ENCODE measurements at regions not wholly inside any gene's neighbourhood (a gene's known extent, or its start where the extent isn't known, plus 50 kb on each side); places are given as distances from the start of the nearest gene placed in this dataset.

DNA sequence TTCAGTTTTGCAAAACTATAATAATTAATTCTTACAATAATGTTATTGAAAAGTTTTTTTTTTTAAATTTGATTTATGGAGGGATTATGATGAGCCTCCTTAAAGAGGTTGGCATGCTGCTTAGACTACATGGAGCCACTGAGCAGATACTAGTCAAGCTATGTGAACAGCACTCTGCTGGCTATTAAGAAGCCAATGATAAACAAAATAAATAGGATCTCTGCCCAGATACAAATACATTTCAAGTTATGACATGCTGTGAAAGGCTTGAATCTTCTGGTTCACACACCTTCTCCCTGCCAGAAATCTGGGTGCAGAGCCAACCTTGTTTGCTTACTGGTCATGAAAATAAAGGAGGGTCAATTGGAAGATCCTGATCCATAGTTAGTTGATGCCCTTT lies 107.4 kb upstream of the NAV3 start (continued):
- TF ChIP-seq, protein P1, sequence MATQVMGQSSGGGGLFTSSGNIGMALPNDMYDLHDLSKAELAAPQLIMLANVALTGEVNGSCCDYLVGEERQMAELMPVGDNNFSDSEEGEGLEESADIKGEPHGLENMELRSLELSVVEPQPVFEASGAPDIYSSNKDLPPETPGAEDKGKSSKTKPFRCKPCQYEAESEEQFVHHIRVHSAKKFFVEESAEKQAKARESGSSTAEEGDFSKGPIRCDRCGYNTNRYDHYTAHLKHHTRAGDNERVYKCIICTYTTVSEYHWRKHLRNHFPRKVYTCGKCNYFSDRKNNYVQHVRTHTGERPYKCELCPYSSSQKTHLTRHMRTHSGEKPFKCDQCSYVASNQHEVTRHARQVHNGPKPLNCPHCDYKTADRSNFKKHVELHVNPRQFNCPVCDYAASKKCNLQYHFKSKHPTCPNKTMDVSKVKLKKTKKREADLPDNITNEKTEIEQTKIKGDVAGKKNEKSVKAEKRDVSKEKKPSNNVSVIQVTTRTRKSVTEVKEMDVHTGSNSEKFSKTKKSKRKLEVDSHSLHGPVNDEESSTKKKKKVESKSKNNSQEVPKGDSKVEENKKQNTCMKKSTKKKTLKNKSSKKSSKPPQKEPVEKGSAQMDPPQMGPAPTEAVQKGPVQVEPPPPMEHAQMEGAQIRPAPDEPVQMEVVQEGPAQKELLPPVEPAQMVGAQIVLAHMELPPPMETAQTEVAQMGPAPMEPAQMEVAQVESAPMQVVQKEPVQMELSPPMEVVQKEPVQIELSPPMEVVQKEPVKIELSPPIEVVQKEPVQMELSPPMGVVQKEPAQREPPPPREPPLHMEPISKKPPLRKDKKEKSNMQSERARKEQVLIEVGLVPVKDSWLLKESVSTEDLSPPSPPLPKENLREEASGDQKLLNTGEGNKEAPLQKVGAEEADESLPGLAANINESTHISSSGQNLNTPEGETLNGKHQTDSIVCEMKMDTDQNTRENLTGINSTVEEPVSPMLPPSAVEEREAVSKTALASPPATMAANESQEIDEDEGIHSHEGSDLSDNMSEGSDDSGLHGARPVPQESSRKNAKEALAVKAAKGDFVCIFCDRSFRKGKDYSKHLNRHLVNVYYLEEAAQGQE (IDR thresholded peaks at IDR 0.05; ENCODE audit: borderline replicate concordance) = no peak
- TF ChIP-seq, protein P1 (CRISPR knock-in tag; IDR thresholded peaks at IDR 0.05; ENCODE audit: low read depth) = no peak

DNA sequence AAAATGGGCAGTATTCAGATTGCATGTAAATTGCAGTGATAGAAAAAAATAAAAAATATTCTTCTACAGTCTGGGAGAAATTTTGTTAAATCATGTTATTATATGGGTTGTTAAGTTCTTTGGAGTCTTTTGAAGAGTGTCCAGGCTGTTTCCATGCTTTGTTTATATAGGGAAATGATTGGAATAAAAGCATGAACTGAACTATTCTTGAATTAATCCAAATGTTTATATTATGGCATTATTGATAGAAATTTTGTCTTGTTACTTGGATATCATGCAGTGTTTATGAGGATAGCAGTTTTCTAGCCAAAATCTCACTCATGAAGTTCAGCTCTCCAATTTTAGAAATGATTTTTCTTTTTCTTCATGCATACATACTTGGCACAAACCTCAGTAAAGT lies 108.2 kb upstream of the NAV3 start:
- H3K27ac ChIP-seq (ENCODE audit: extremely low read depth, low read depth, low read length) = no peak overlapping the region
- DNase-seq (ENCODE audit: extremely low read depth in 1 of 4, low spot score in 3 of 4) (no peak), FAIRE-seq (no peak), ATAC-seq (no peak)
- no TSS peak for BruUV-seq (replicated peaks)
- no peaks in the 10 kb centered on the region for H3K36me3 ChIP-seq (ENCODE audit: control insufficient read depth, insufficient read depth, low read length)
- CTCF ChIA-PET (ENCODE audit: low intra/inter-chr PET ratio) = no interaction called here
- in situ Hi-C loops (cut with MboI) (no loop called here), intact Hi-C loops (cut with micrococcal nuclease) (no loop called here)
- no peaks in the 10 kb centered on the region for H3K9me1 ChIP-seq (ENCODE audit: control insufficient read depth, insufficient read depth, low read length)
- H3K9ac ChIP-seq (ENCODE audit: insufficient read depth in 1 of 2, low read depth in 2 of 2, low read length in 2 of 2) = no peak overlapping the region
- POLR2A ChIA-PET = no interaction called here
- no peak overlapping the region for H3K4me2 ChIP-seq (ENCODE audit: insufficient read depth, low read length)
- no peaks in the 10 kb centered on the region for H3K4me1 ChIP-seq (replicated peaks in 1 of 2; ENCODE audit: control insufficient read depth in 2 of 2, insufficient read depth in 2 of 2, low read length in 2 of 2)
- no peaks in the 10 kb centered on the region for H3K9me3 ChIP-seq (replicated peaks; ENCODE audit: control insufficient read depth, insufficient read depth, low read depth, low read length)
- H3K4me3 ChIP-seq = no peak overlapping the region
- no peak overlapping the region for H2AFZ ChIP-seq (ENCODE audit: low read depth, low read length)
- H4K20me1 ChIP-seq (replicated peaks; ENCODE audit: control insufficient read depth, insufficient read depth, low read length) = no peaks in the 10 kb centered on the region
- H3K79me2 ChIP-seq (ENCODE audit: control insufficient read depth, insufficient read depth, low read length) = no peaks in the 10 kb centered on the region
- no peaks in the 10 kb centered on the region for H3K27me3 ChIP-seq (ENCODE audit: control insufficient read depth in 2 of 2, insufficient read depth in 2 of 2, low read length in 2 of 2)
- no peak for TF ChIP-seq RNF2 (IDR thresholded peaks at IDR 0.05)
- no peak for TF ChIP-seq NR1H2 (CRISPR knock-in tag; IDR thresholded peaks at IDR 0.05)
- TF ChIP-seq RHOXF2B (CRISPR knock-in tag; conservative IDR thresholded peaks at IDR 0.05) = no peak
- TF ChIP-seq ZNF134 (CRISPR knock-in tag; conservative IDR thresholded peaks at IDR 0.05) = no peak
- no peak for TF ChIP-seq NELFE (IDR thresholded peaks at IDR 0.05; ENCODE audit: insufficient read depth, insufficient read length)
- TF ChIP-seq, protein P2, sequence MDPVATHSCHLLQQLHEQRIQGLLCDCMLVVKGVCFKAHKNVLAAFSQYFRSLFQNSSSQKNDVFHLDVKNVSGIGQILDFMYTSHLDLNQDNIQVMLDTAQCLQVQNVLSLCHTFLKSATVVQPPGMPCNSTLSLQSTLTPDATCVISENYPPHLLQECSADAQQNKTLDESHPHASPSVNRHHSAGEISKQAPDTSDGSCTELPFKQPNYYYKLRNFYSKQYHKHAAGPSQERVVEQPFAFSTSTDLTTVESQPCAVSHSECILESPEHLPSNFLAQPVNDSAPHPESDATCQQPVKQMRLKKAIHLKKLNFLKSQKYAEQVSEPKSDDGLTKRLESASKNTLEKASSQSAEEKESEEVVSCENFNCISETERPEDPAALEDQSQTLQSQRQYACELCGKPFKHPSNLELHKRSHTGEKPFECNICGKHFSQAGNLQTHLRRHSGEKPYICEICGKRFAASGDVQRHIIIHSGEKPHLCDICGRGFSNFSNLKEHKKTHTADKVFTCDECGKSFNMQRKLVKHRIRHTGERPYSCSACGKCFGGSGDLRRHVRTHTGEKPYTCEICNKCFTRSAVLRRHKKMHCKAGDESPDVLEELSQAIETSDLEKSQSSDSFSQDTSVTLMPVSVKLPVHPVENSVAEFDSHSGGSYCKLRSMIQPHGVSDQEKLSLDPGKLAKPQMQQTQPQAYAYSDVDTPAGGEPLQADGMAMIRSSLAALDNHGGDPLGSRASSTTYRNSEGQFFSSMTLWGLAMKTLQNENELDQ (CRISPR knock-in tag; IDR thresholded peaks at IDR 0.05; ENCODE audit: borderline replicate concordance) = no peak
- TF ChIP-seq, protein P3, sequence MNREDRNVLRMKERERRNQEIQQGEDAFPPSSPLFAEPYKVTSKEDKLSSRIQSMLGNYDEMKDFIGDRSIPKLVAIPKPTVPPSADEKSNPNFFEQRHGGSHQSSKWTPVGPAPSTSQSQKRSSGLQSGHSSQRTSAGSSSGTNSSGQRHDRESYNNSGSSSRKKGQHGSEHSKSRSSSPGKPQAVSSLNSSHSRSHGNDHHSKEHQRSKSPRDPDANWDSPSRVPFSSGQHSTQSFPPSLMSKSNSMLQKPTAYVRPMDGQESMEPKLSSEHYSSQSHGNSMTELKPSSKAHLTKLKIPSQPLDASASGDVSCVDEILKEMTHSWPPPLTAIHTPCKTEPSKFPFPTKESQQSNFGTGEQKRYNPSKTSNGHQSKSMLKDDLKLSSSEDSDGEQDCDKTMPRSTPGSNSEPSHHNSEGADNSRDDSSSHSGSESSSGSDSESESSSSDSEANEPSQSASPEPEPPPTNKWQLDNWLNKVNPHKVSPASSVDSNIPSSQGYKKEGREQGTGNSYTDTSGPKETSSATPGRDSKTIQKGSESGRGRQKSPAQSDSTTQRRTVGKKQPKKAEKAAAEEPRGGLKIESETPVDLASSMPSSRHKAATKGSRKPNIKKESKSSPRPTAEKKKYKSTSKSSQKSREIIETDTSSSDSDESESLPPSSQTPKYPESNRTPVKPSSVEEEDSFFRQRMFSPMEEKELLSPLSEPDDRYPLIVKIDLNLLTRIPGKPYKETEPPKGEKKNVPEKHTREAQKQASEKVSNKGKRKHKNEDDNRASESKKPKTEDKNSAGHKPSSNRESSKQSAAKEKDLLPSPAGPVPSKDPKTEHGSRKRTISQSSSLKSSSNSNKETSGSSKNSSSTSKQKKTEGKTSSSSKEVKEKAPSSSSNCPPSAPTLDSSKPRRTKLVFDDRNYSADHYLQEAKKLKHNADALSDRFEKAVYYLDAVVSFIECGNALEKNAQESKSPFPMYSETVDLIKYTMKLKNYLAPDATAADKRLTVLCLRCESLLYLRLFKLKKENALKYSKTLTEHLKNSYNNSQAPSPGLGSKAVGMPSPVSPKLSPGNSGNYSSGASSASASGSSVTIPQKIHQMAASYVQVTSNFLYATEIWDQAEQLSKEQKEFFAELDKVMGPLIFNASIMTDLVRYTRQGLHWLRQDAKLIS (CRISPR knock-in tag; IDR thresholded peaks at IDR 0.05) = no peak
